ENCODE measurements at regions not wholly inside any gene's neighbourhood (a gene's known extent, or its start where the extent isn't known, plus 50 kb on each side); places are given as distances from the start of the nearest gene placed in this dataset.

DNA sequence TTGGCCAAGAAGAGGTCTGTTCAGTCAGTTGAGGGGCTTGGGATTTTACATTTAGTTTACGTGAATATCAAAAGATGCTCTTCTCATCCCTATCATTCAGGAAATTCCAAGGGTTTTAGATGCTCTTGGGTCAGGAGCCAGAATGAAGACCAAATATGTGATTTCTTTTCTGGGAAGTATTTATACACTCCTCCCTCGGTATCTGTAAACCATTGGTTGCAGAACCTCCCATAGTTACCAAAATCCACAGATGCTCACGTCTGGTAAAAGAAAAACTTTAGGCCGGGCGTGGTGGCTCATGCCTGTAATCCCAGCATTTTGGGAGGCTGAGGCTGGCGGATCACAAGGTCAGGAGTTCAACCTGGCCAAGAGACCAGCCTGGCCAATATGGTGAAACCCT is 75.9 kb downstream of the TNFAIP2 start:
- H3K4me3 ChIP-seq (replicated peaks in 1 of 2; ENCODE audit: low read depth in 2 of 2, low read length in 2 of 2): no peak overlapping the region
- DNase-seq (ENCODE audit: low read depth in 2 of 2): peak; percentile 28 to 75
- TF ChIP-seq, protein P1, sequence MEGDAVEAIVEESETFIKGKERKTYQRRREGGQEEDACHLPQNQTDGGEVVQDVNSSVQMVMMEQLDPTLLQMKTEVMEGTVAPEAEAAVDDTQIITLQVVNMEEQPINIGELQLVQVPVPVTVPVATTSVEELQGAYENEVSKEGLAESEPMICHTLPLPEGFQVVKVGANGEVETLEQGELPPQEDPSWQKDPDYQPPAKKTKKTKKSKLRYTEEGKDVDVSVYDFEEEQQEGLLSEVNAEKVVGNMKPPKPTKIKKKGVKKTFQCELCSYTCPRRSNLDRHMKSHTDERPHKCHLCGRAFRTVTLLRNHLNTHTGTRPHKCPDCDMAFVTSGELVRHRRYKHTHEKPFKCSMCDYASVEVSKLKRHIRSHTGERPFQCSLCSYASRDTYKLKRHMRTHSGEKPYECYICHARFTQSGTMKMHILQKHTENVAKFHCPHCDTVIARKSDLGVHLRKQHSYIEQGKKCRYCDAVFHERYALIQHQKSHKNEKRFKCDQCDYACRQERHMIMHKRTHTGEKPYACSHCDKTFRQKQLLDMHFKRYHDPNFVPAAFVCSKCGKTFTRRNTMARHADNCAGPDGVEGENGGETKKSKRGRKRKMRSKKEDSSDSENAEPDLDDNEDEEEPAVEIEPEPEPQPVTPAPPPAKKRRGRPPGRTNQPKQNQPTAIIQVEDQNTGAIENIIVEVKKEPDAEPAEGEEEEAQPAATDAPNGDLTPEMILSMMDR (IDR thresholded peaks at IDR 0.05; ENCODE audit: low read depth, low read length): no peak

DNA sequence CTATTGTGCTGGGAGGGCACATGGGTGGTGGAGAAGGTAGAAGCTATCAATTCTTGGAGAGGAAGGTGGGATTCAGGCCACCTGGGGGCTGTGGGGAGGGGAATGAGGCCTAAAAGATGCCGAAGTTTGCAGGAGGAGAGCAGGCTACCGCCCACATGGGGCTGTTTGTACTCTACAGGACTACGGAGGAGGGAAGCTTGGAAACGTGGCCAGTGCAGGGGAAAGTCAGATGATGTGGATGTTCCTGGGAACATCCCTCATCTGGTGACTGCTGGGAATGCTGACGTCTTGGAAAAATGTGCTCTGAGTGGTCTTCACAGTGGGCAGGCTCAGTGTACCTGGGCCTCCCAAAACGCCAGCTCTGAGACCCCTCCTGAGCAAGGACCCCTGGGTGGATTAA is 78.5 kb downstream of the TNFAIP2 start:
- H3K4me3 ChIP-seq (replicated peaks in 1 of 2; ENCODE audit: low read depth in 2 of 2, low read length in 2 of 2): no peak overlapping the region
- TF ChIP-seq, protein P1 (IDR thresholded peaks at IDR 0.05; ENCODE audit: low read depth, low read length): no peak
- DNase-seq (ENCODE audit: low read depth in 2 of 2): no peak

DNA sequence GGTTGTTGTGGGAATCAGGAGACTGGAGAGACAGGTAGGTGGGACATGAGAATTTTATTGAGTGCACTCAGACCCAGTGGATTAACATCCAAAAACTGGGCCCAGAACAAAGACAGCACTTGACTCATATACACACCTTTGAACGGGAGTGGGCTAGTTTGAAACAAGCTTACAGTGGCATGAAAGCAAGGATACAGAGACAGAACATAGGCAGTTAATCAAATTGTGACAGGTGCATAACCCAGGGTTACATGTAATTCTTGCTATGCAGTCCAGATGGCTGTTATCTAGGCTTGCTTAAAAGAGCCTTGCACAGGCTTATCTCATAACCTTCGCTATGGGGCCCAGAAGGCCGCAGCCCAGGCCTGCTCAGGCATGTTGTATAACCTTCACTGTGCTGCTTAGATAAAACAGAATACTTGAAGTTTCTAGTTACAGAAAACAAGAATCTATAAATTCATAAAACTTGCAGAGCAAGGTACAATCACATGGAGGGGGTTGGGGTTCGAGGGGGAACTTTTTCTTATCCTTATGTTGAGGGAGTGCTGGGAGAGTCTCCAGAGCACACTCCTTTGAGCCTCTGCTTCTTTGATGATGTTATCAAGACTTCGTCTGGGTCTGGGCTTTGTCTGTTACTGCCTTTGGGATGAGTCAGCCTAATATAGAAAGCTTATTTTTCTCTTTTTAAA is 81.7 kb downstream of the TNFAIP2 start:
- TF ChIP-seq, protein P1 (IDR thresholded peaks at IDR 0.05; ENCODE audit: low read depth, low read length): no peak
- H3K4me3 ChIP-seq (replicated peaks in 1 of 2; ENCODE audit: low read depth in 2 of 2, low read length in 2 of 2): no peak overlapping the region
- peak in 1 of 2 donors; percentile 41 for DNase-seq (ENCODE audit: low read depth in 2 of 2)

DNA sequence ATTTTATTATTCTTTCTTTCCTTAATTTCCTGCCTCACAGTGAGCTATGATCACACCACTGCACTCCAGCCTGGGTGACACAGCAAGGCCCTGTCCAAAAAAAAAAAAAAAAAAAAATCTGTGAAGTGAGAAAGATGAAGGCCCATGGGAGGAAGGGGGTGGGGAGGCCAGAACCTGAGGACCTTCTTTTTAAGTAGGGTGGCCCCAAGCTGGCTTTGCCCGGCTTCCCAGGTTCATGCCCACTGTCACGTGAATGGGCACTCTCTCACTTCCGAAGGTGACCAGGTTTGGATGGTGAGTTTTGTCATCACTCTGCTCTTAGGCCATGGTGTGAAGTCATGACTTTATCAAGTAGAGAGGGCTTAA is 82.3 kb downstream of the TNFAIP2 start:
- no peak overlapping the region for H3K4me3 ChIP-seq (replicated peaks in 1 of 2; ENCODE audit: low read depth in 2 of 2, low read length in 2 of 2)
- TF ChIP-seq, protein P1 (IDR thresholded peaks at IDR 0.05; ENCODE audit: low read depth, low read length): no peak
- DNase-seq (ENCODE audit: low read depth in 2 of 2): no peak

DNA sequence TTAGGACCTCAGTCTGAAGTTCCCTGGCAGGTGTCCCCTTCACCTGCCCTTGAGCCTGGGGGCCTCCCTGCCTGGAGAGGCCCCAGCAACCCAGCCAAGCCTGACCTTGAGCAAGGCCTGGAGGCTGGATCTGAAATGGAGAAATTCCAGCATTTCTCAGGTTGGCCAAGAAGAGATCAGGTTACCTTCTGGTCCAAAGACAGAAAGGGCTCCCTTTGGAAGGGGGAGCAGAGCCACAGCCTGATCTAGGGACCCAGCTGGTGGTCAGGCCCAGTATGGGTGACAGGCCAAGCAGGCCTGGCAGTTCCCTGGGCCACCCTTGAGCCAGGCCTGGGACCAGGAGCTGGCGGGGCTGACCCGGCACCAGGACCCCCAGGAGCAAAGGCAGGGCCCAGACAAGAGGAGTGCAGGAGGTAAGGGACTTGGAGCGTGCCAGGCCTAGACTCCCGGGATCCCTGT is 82.8 kb downstream of the TNFAIP2 start:
- peak; percentile 21 to 23 for DNase-seq (ENCODE audit: low read depth in 2 of 2)
- TF ChIP-seq, protein P1 (IDR thresholded peaks at IDR 0.05; ENCODE audit: low read depth, low read length): no peak
- H3K4me3 ChIP-seq (replicated peaks in 1 of 2; ENCODE audit: low read depth in 2 of 2, low read length in 2 of 2): peak overlapping the region in 1 of 2 donors; percentile 35

DNA sequence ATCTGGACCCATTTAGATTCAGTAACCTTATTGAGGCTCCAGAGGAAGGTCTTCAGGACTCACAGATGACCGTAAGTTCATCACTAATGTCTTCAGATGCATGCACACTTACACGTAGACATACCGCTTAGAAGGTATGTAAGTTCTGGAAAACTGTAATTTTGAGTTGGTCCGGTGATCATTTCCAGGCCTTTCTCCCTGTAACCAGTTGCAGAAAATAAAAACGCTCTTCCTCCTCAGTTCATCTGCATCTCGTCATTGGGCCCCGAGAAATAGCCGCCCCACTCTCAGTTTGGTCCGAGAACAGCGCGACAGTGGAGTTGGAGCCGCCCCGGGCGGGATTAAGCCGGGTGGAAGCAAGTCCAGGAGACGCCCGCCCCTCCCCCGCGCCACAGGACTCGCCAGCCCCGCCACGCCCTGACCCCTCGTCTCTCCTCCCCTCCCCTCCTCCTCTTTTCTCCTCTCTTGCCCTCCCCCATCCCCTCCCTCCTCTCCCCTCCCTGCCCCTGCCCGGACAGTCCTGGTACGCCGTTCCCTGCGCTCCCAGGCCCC is 83.7 kb downstream of the TNFAIP2 start:
- TF ChIP-seq, protein P1 (IDR thresholded peaks at IDR 0.05; ENCODE audit: low read depth, low read length): no peak
- H3K4me3 ChIP-seq (replicated peaks in 1 of 2; ENCODE audit: low read depth in 2 of 2, low read length in 2 of 2): peak overlapping the region; percentile 2 to 35
- peak; percentile 34 to 52 for DNase-seq (ENCODE audit: low read depth in 2 of 2)
